Left ventricle myocardium inferior (tissue), 1 donor: ENCODE measurements at regions not wholly inside any gene's neighbourhood (a gene's known extent, or its start where the extent isn't known, plus 50 kb on each side); places are given as distances from the start of the nearest gene placed in this dataset.

Experiments
- DNase-seq: peaks from one replicate; pipeline ENCODE4 v3.0.0-alpha.2; 2020
- H3K27ac ChIP-seq: fragments of 200-600 bp; replicated peaks from 2 replicates; pipeline ENCODE4 v1.8.0; 2021
- H3K27me3 ChIP-seq: fragments of 200-600 bp; 2 replicates; pipeline ENCODE4 v1.8.0; 2021; ENCODE audit warnings: low read depth
- H3K36me3 ChIP-seq: fragments of 200-600 bp; 2 replicates; pipeline ENCODE4 v1.8.0; 2021
- H3K4me1 ChIP-seq: fragments of 200-600 bp; 2 replicates; pipeline ENCODE4 v1.8.0; 2021
- H3K4me3 ChIP-seq: fragments of 200-600 bp; 2 replicates; pipeline ENCODE4 v1.8.0; 2021; ENCODE audit warnings: mild to moderate bottlenecking, moderate library complexity
- H3K9me3 ChIP-seq: fragments of 200-600 bp; replicated peaks from 2 replicates; pipeline ENCODE4 v1.8.0; 2021
- CTCF ChIP-seq: fragments of 200-600 bp; IDR thresholded peaks from 2 replicates; pipeline ENCODE4 v1.8.0; 2021; ENCODE audit warnings: antibody characterized with exemption, mild to moderate bottlenecking, borderline replicate concordance
- intact Hi-C: fragments of 100-400 bp; cut with micrococcal nuclease; formaldehyde crosslinking; loops from one replicate; pipeline ENCODE4 v1.11.0; 2022
- donor health status: DM: no; HTN: yes; CAD: no; lungs with severe emphysema.

- TF ChIP-seq CTCF: no peak
- H3K4me1 ChIP-seq: no peaks in the 10 kb centered on the region
- H3K4me3 ChIP-seq: no peak overlapping the region
- no peaks in the 10 kb centered on the region for H3K27me3 ChIP-seq
- H3K27ac ChIP-seq: no peak overlapping the region
- DNase-seq: no peak
- H3K9me3 ChIP-seq: no peaks in the 10 kb centered on the region
- no peaks in the 10 kb centered on the region for H3K36me3 ChIP-seq
- intact Hi-C loops: no loop called here
Observed at GRCh38 chr2:51219468-51219867, 187.5 kb upstream of the NRXN1 start.

GRCh38 chr2:51218047-51218446 is 186.1 kb upstream of the NRXN1 start:
- Histone ChIP-seq H3K9me3 (no peaks in the 10 kb centered on the region), H3K27me3 (no peaks in the 10 kb centered on the region), H3K4me1 (no peaks in the 10 kb centered on the region), H3K4me3 (no peak overlapping the region), H3K36me3 (no peaks in the 10 kb centered on the region), H3K27ac (no peak overlapping the region)
- intact Hi-C loops: no loop called here
- no peak for DNase-seq
- no peak for TF ChIP-seq CTCF

GRCh38 chr2:51213826-51214225 is 181.9 kb upstream of the NRXN1 start:
- no peaks in the 10 kb centered on the region for H3K36me3 ChIP-seq
- intact Hi-C loops: no loop called here
- no peak for DNase-seq
- H3K4me1 ChIP-seq: no peaks in the 10 kb centered on the region
- H3K9me3 ChIP-seq: no peaks in the 10 kb centered on the region
- H3K27me3 ChIP-seq: no peaks in the 10 kb centered on the region
- H3K27ac ChIP-seq: no peak overlapping the region
- TF ChIP-seq CTCF: no peak
- no peak overlapping the region for H3K4me3 ChIP-seq

GRCh38 chr2:51212374-51212773 is 180.4 kb upstream of the NRXN1 start:
- H3K27me3 ChIP-seq: no peaks in the 10 kb centered on the region
- H3K4me1 ChIP-seq: no peaks in the 10 kb centered on the region
- H3K4me3 ChIP-seq: no peak overlapping the region
- H3K27ac ChIP-seq: no peak overlapping the region
- DNase-seq: no peak
- no peaks in the 10 kb centered on the region for H3K9me3 ChIP-seq
- intact Hi-C loops: no loop called here
- no peaks in the 10 kb centered on the region for H3K36me3 ChIP-seq
- no peak for TF ChIP-seq CTCF

GRCh38 chr2:51208521-51208920 is 176.6 kb upstream of the NRXN1 start:
- DNase-seq: no peak
- intact Hi-C loops: no loop called here

More at GRCh38 chr2:51208521-51208920, 176.6 kb upstream of the NRXN1 start:
- Histone ChIP-seq H3K27me3 (no peaks in the 10 kb centered on the region), H3K4me1 (no peaks in the 10 kb centered on the region), H3K9me3 (no peaks in the 10 kb centered on the region), H3K4me3 (no peak overlapping the region), H3K36me3 (no peaks in the 10 kb centered on the region), H3K27ac (no peak overlapping the region)
- no peak for TF ChIP-seq CTCF
